ENCODE measurements at regions not wholly inside any gene's neighbourhood (a gene's known extent, or its start where the extent isn't known, plus 50 kb on each side); places are given as distances from the start of the nearest gene placed in this dataset.

GRCh38 chr11:95506777-95507176 is 275.8 kb upstream of the SESN3 start:
- Histone ChIP-seq H3K4me2 (ENCODE audit: low read length) (no peak overlapping the region), H3K9me3 (replicated peaks; ENCODE audit: low read length) (no peaks in the 10 kb centered on the region), H3K4me1 (ENCODE audit: control insufficient read depth, insufficient read depth, low read length) (no peaks in the 10 kb centered on the region), H3K9ac (ENCODE audit: low read depth, low read length) (no peak overlapping the region), H3K27me3 (ENCODE audit: control insufficient read depth, insufficient read depth, low read length) (no peaks in the 10 kb centered on the region), H3K4me3 (ENCODE audit: low read length) (no peak overlapping the region), H3K36me3 (ENCODE audit: insufficient read depth, low read length) (no peaks in the 10 kb centered on the region)

DNA sequence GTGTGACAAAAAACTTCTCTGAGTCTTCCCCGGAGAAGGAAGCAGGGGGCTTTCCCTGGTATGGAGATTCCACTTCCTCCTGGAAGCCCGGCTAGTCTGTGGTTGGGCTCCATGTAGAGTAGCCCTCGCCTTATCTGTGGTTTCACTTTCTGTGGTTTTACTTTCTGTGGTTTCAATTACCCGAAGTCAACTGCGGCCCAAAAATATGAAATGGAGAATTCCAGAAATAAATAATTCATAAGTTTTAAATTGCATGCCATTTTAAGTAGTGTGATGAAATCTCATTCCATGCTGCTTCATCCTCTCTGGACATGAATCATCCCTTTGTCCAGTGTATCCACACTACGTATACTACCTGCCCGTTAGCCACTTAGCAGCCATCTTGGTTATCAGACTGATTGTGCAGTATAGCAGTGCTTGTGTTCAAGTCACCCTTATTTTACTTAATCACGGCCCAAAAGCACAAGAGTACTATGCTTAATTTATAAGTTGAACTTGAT is 275.0 kb upstream of the SESN3 start:
- Histone ChIP-seq H3K9ac (ENCODE audit: low read depth, low read length) (no peak overlapping the region), H3K4me1 (ENCODE audit: control insufficient read depth, insufficient read depth, low read length) (no peaks in the 10 kb centered on the region), H3K27me3 (ENCODE audit: control insufficient read depth, insufficient read depth, low read length) (no peaks in the 10 kb centered on the region), H3K9me3 (replicated peaks; ENCODE audit: low read length) (no peaks in the 10 kb centered on the region), H3K4me3 (ENCODE audit: low read length) (no peak overlapping the region), H3K36me3 (ENCODE audit: insufficient read depth, low read length) (no peaks in the 10 kb centered on the region), H3K4me2 (ENCODE audit: low read length) (no peak overlapping the region)

GRCh38 chr11:95503047-95503446 is 272.0 kb upstream of the SESN3 start:
- Histone ChIP-seq H3K36me3 (ENCODE audit: insufficient read depth, low read length) (no peaks in the 10 kb centered on the region), H3K9ac (ENCODE audit: low read depth, low read length) (no peak overlapping the region), H3K9me3 (replicated peaks; ENCODE audit: low read length) (no peaks in the 10 kb centered on the region), H3K4me2 (ENCODE audit: low read length) (no peak overlapping the region), H3K4me1 (ENCODE audit: control insufficient read depth, insufficient read depth, low read length) (no peaks in the 10 kb centered on the region), H3K4me3 (ENCODE audit: low read length) (no peak overlapping the region), H3K27me3 (ENCODE audit: control insufficient read depth, insufficient read depth, low read length) (no peaks in the 10 kb centered on the region)

DNA sequence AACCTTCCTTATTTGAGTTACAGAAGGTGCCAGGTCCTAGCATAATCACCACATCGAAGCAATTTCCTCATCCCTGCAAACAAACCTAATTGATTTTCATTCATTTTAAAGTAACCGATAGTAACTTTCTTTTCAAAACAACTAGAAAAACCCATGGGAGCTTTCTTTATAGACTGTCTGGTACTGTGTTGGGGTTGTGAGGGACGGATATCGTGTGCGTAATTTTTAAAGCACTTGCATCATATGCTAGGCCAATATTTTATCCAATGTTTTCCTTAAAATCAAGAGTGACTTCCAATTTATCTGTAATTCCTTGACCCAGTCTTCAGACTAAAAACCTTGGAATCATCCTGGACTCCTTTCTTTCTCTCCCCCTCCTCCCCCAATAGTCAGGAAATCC is 271.5 kb upstream of the SESN3 start:
- Histone ChIP-seq H3K36me3 (ENCODE audit: insufficient read depth, low read length) (no peaks in the 10 kb centered on the region), H3K4me1 (ENCODE audit: control insufficient read depth, insufficient read depth, low read length) (no peaks in the 10 kb centered on the region), H3K4me2 (ENCODE audit: low read length) (no peak overlapping the region), H3K27me3 (ENCODE audit: control insufficient read depth, insufficient read depth, low read length) (no peaks in the 10 kb centered on the region), H3K9me3 (replicated peaks; ENCODE audit: low read length) (no peaks in the 10 kb centered on the region), H3K4me3 (ENCODE audit: low read length) (no peak overlapping the region), H3K9ac (ENCODE audit: low read depth, low read length) (no peak overlapping the region)

- Histone ChIP-seq H3K27me3 (ENCODE audit: control insufficient read depth, insufficient read depth, low read length) (no peaks in the 10 kb centered on the region), H3K4me3 (ENCODE audit: low read length) (no peak overlapping the region), H3K4me1 (ENCODE audit: control insufficient read depth, insufficient read depth, low read length) (no peaks in the 10 kb centered on the region), H3K9me3 (replicated peaks; ENCODE audit: low read length) (no peaks in the 10 kb centered on the region), H3K4me2 (ENCODE audit: low read length) (no peak overlapping the region), H3K9ac (ENCODE audit: low read depth, low read length) (no peak overlapping the region), H3K36me3 (ENCODE audit: insufficient read depth, low read length) (no peaks in the 10 kb centered on the region)
Observed at GRCh38 chr11:95501761-95502266, 270.8 kb upstream of the SESN3 start.

GRCh38 chr11:95500466-95500865 is 269.5 kb upstream of the SESN3 start:
- Histone ChIP-seq H3K9ac (ENCODE audit: low read depth, low read length) (no peak overlapping the region), H3K27me3 (ENCODE audit: control insufficient read depth, insufficient read depth, low read length) (no peaks in the 10 kb centered on the region), H3K4me2 (ENCODE audit: low read length) (no peak overlapping the region), H3K36me3 (ENCODE audit: insufficient read depth, low read length) (no peaks in the 10 kb centered on the region), H3K9me3 (replicated peaks; ENCODE audit: low read length) (no peaks in the 10 kb centered on the region), H3K4me1 (ENCODE audit: control insufficient read depth, insufficient read depth, low read length) (no peaks in the 10 kb centered on the region), H3K4me3 (ENCODE audit: low read length) (no peak overlapping the region)

- Histone ChIP-seq H3K4me2 (ENCODE audit: low read length) (no peak overlapping the region), H3K9ac (ENCODE audit: low read depth, low read length) (no peak overlapping the region), H3K4me3 (ENCODE audit: low read length) (no peak overlapping the region), H3K9me3 (replicated peaks; ENCODE audit: low read length) (no peaks in the 10 kb centered on the region), H3K36me3 (ENCODE audit: insufficient read depth, low read length) (no peaks in the 10 kb centered on the region), H3K27me3 (ENCODE audit: control insufficient read depth, insufficient read depth, low read length) (no peaks in the 10 kb centered on the region), H3K4me1 (ENCODE audit: control insufficient read depth, insufficient read depth, low read length) (no peaks in the 10 kb centered on the region)
Observed at GRCh38 chr11:95499516-95500135, 268.6 kb upstream of the SESN3 start.

DNA sequence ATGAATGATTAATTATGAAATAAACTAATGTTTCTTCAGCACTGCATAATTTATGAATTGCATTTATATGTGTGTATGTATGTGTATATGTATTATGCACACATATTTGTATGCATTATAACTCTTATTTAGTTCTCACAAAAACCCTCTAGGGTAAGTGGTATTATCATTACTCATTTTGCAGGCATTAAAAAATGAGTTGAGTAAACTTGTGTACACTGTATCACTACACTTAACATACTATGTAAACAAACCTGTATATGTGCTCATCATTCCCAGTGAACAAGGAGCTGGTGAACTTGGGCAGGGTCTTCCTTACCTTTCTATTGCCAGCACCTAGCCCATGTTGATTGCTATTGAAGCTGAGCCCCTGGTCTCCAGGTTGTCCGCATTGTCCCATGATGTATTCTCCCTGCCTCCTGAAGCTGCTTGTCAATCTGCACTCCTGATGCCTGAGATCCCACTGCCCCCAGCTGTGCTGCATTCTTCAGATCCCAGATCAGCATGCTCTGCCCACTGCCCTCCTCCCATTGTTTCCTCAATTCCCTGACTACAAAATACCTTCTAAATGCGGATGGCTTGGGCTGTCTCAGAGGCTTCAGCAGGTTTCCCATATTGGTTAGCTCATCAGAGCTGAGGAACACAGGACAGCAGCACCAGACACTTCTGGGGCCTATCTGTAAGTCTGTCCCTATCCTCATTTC is 267.9 kb upstream of the SESN3 start:
- no peaks in the 10 kb centered on the region for H3K36me3 ChIP-seq (ENCODE audit: insufficient read depth, low read length)
- no peaks in the 10 kb centered on the region for H3K27me3 ChIP-seq (ENCODE audit: control insufficient read depth, insufficient read depth, low read length)
- H3K4me2 ChIP-seq (ENCODE audit: low read length), result no peak overlapping the region
- no peak overlapping the region for H3K4me3 ChIP-seq (ENCODE audit: low read length)
- H3K9me3 ChIP-seq (replicated peaks; ENCODE audit: low read length), result no peaks in the 10 kb centered on the region
- no peak overlapping the region for H3K9ac ChIP-seq (ENCODE audit: low read depth, low read length)
- H3K4me1 ChIP-seq (ENCODE audit: control insufficient read depth, insufficient read depth, low read length), result no peaks in the 10 kb centered on the region

DNA sequence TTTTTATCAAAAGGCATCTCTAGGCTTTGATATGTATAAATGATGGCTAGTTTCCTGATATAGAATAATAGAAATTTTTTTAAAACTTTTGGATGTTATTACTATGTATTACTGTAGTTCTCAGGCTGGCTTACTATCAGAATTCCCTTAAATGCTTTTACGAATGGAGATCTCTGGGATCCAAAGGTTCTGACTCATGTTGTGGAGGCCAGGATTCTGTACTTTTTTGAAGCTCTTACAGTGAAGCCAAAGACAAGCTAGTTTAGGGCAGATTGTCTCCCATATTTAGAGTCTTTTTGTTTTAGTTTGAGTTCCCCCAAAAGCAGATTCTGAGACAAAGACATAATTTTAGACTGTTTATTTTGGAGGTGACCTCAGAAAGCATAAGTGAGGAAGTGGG is 265.9 kb upstream of the SESN3 start:
- Histone ChIP-seq H3K4me3 (ENCODE audit: low read length) (no peak overlapping the region), H3K27me3 (ENCODE audit: control insufficient read depth, insufficient read depth, low read length) (no peaks in the 10 kb centered on the region), H3K9ac (ENCODE audit: low read depth, low read length) (no peak overlapping the region), H3K4me1 (ENCODE audit: control insufficient read depth, insufficient read depth, low read length) (no peaks in the 10 kb centered on the region), H3K36me3 (ENCODE audit: insufficient read depth, low read length) (no peaks in the 10 kb centered on the region), H3K4me2 (ENCODE audit: low read length) (no peak overlapping the region), H3K9me3 (replicated peaks; ENCODE audit: low read length) (no peaks in the 10 kb centered on the region)

GRCh38 chr11:95495706-95496105 is 264.7 kb upstream of the SESN3 start:
- Histone ChIP-seq H3K27me3 (ENCODE audit: control insufficient read depth, insufficient read depth, low read length) (no peaks in the 10 kb centered on the region), H3K4me3 (ENCODE audit: low read length) (no peak overlapping the region), H3K9ac (ENCODE audit: low read depth, low read length) (no peak overlapping the region), H3K9me3 (replicated peaks; ENCODE audit: low read length) (no peaks in the 10 kb centered on the region), H3K4me2 (ENCODE audit: low read length) (no peak overlapping the region), H3K36me3 (ENCODE audit: insufficient read depth, low read length) (no peaks in the 10 kb centered on the region), H3K4me1 (ENCODE audit: control insufficient read depth, insufficient read depth, low read length) (no peaks in the 10 kb centered on the region)

GRCh38 chr11:95494856-95495255 is 263.9 kb upstream of the SESN3 start:
- Histone ChIP-seq H3K9me3 (replicated peaks; ENCODE audit: low read length) (no peaks in the 10 kb centered on the region), H3K4me3 (ENCODE audit: low read length) (no peak overlapping the region), H3K27me3 (ENCODE audit: control insufficient read depth, insufficient read depth, low read length) (no peaks in the 10 kb centered on the region), H3K9ac (ENCODE audit: low read depth, low read length) (no peak overlapping the region), H3K4me1 (ENCODE audit: control insufficient read depth, insufficient read depth, low read length) (no peaks in the 10 kb centered on the region), H3K4me2 (ENCODE audit: low read length) (no peak overlapping the region), H3K36me3 (ENCODE audit: insufficient read depth, low read length) (no peaks in the 10 kb centered on the region)

- Histone ChIP-seq H3K4me1 (ENCODE audit: control insufficient read depth, insufficient read depth, low read length) (no peaks in the 10 kb centered on the region), H3K9ac (ENCODE audit: low read depth, low read length) (no peak overlapping the region), H3K36me3 (ENCODE audit: insufficient read depth, low read length) (no peaks in the 10 kb centered on the region), H3K9me3 (replicated peaks; ENCODE audit: low read length) (no peaks in the 10 kb centered on the region), H3K27me3 (ENCODE audit: control insufficient read depth, insufficient read depth, low read length) (no peaks in the 10 kb centered on the region), H3K4me2 (ENCODE audit: low read length) (no peak overlapping the region), H3K4me3 (ENCODE audit: low read length) (no peak overlapping the region)
Observed at GRCh38 chr11:95494167-95494566, 263.2 kb upstream of the SESN3 start.
